ENCODE measurements at regions not wholly inside any gene's neighbourhood (a gene's known extent, or its start where the extent isn't known, plus 50 kb on each side); places are given as distances from the start of the nearest gene placed in this dataset.
A peak's percentile ranks its signal among the peaks of the same experiment; 100 is the strongest.

- intact Hi-C loops (cut with DNase I; ENCODE audit: low total_unique reads): no loop called here
- TF ChIP-seq CTCF (IDR thresholded peaks at IDR 0.05) (no peak), POLR2A (IDR thresholded peaks at IDR 0.05) (no peak)
- H3K4me3 ChIP-seq (ENCODE audit: low read depth, poor library complexity, severe bottlenecking): no peak overlapping the region
- 48 to 60% methylated on average over 1 of the region's 1 CpG for WGBS, 2 donors
- peak in 1 of 2 donors; percentile 3 for DNase-seq (ENCODE audit: low spot score in 2 of 2)
These were observed 556.3 kb upstream of the TBX3 start for GRCh38 chr12:115240251-115240650.

GRCh38 chr12:115235880-115236279 lies 551.9 kb upstream of the TBX3 start:
- no peak for DNase-seq (ENCODE audit: low spot score in 2 of 2)
- no peak overlapping the region for H3K4me3 ChIP-seq (ENCODE audit: low read depth, poor library complexity, severe bottlenecking)
- no peak for TF ChIP-seq CTCF (IDR thresholded peaks at IDR 0.05)
- no peak for TF ChIP-seq POLR2A (IDR thresholded peaks at IDR 0.05)
- 48 to 51% methylated on average over 1 of the region's 1 CpG for WGBS, 2 donors
- intact Hi-C loops (cut with DNase I; ENCODE audit: low total_unique reads): no loop called here

GRCh38 chr12:115233891-115234543 lies 550.0 kb upstream of the TBX3 start:
- no peak overlapping the region for H3K4me3 ChIP-seq (ENCODE audit: low read depth, poor library complexity, severe bottlenecking)
- DNase-seq (ENCODE audit: low spot score in 2 of 2): no peak
- TF ChIP-seq POLR2A (IDR thresholded peaks at IDR 0.05) (no peak), CTCF (IDR thresholded peaks at IDR 0.05) (no peak)
- intact Hi-C loops (cut with DNase I; ENCODE audit: low total_unique reads): no loop called here
- 57 to 62% methylated on average over 6 of the region's 6 CpGs for WGBS, 2 donors

GRCh38 chr12:115232455-115233156 lies 548.6 kb upstream of the TBX3 start:
- intact Hi-C loops (cut with DNase I; ENCODE audit: low total_unique reads): no loop called here
- WGBS, 2 donors: 85 to 93% methylated on average over 7 of the region's 7 CpGs
- no peak overlapping the region for H3K4me3 ChIP-seq (ENCODE audit: low read depth, poor library complexity, severe bottlenecking)
- no peak for DNase-seq (ENCODE audit: low spot score in 2 of 2)
- TF ChIP-seq CTCF (IDR thresholded peaks at IDR 0.05) (no peak), POLR2A (IDR thresholded peaks at IDR 0.05) (no peak)

- H3K4me3 ChIP-seq (ENCODE audit: low read depth, poor library complexity, severe bottlenecking): no peak overlapping the region
- WGBS, 2 donors: 48% methylated on average over 6 of the region's 6 CpGs
- intact Hi-C loops (cut with DNase I; ENCODE audit: low total_unique reads): no loop called here
These were observed 546.6 kb upstream of the TBX3 start for GRCh38 chr12:115230606-115231005.

More at GRCh38 chr12:115230606-115231005, 546.6 kb upstream of the TBX3 start:
- TF ChIP-seq POLR2A (IDR thresholded peaks at IDR 0.05): no peak
- TF ChIP-seq CTCF (IDR thresholded peaks at IDR 0.05): no peak
- no peak for DNase-seq (ENCODE audit: low spot score in 2 of 2)

All from lower leg skin (tissue), 4 donors.